Transverse colon (tissue), 4 donors: ENCODE measurements at regions not wholly inside any gene's neighbourhood (a gene's known extent, or its start where the extent isn't known, plus 50 kb on each side); places are given as distances from the start of the nearest gene placed in this dataset.

Experiments used
- CTCF ChIP-seq, 5 experiments: fragments of 200-600 bp in 3 of 5; fragments of 450-650 bp in 2 of 5; sonication (generic) in 3 of 5; IDR thresholded peaks; 1 replicate in 2 of 5; 2 replicates in 3 of 5; pipeline ENCODE4 v1.5.1; 2016 to 2017; ENCODE audit warnings: antibody characterized with exemption in 5 of 5, inconsistent platforms in 3 of 5, mild to moderate bottlenecking in 2 of 5, moderate library complexity in 1 of 5
- POLR2A ChIP-seq: fragments of 450-650 bp; IDR thresholded peaks from one replicate; pipeline ENCODE4 v1.6.1; 2016; ENCODE audit warnings: antibody characterized with exemption, mild to moderate bottlenecking, moderate library complexity
- POLR2AphosphoS5 ChIP-seq, 3 donors: sonication (generic); formaldehyde crosslinking; IDR thresholded peaks; one replicate each; pipeline ENCODE4 v1.6.1; 2016; ENCODE audit warnings: antibody characterized with exemption in 3 of 3

DNA sequence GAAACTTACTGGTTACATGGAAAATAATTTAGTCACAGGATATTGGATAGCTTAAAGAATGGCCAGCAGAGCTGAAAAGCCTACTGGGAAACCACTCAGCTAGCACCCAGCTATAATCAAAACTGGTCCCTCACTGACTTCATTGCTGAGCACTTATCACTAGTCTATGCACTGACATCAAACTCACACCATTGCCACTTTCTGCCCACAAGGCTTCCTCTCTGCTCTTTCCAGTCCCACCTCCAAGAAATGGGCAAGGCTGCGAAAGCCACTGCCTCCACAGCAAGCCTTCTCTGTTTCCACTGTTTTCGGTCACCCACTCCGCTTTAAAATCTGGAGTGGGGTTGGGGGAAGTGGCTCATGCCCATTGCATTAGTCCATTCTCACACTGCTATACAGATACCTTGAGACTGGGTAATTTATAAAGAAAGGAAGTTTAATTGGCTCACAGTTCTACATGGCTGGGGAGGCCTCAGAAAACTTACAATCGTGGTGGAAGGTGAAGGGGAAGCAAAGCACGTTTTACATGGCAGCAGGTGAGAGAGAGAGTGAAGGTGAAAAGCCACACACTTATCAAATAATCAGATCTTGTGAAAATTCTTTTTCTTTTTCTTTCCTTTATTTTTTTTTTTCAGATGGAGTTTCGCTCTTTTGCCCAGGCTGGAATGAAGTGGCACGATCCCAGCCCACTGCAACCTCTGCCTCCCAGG, 77.0 kb upstream of the CERS6 start:
- TF ChIP-seq CTCF (IDR thresholded peaks at IDR 0.05), result no peak
- TF ChIP-seq POLR2A, result no peak
- no peak for TF ChIP-seq POLR2AphosphoS5 (IDR thresholded peaks at IDR 0.05)
